ENCODE measurements at regions not wholly inside any gene's neighbourhood (a gene's known extent, or its start where the extent isn't known, plus 50 kb on each side); places are given as distances from the start of the nearest gene placed in this dataset.

DNA sequence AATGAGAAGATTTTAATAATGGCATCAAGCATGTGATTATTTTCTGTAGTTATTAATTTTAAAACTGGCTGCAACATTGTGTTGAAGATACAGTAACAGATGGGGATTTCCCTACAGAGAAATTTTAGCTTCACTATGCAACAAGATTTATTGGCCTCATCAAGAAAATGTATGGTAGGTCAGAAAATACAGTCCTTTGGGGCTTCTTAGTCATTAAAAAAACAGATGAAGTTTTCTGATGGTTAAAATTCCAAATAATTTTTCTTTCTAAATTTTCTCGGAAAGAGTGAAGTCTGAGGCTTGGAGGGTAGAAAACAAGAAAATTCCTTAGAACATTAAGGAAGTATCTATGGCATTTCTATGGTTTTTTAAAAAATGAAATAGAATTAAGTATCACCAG lies 1790.8 kb upstream of the PCDH20 start:
- TF ChIP-seq, protein P1, sequence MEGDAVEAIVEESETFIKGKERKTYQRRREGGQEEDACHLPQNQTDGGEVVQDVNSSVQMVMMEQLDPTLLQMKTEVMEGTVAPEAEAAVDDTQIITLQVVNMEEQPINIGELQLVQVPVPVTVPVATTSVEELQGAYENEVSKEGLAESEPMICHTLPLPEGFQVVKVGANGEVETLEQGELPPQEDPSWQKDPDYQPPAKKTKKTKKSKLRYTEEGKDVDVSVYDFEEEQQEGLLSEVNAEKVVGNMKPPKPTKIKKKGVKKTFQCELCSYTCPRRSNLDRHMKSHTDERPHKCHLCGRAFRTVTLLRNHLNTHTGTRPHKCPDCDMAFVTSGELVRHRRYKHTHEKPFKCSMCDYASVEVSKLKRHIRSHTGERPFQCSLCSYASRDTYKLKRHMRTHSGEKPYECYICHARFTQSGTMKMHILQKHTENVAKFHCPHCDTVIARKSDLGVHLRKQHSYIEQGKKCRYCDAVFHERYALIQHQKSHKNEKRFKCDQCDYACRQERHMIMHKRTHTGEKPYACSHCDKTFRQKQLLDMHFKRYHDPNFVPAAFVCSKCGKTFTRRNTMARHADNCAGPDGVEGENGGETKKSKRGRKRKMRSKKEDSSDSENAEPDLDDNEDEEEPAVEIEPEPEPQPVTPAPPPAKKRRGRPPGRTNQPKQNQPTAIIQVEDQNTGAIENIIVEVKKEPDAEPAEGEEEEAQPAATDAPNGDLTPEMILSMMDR (IDR thresholded peaks at IDR 0.05): no peak
- no peak for TF ChIP-seq POLR2A (IDR thresholded peaks at IDR 0.05)
